Esophagus muscularis mucosa (tissue), 4 donors: ENCODE measurements at regions not wholly inside any gene's neighbourhood (a gene's known extent, or its start where the extent isn't known, plus 50 kb on each side); places are given as distances from the start of the nearest gene placed in this dataset.

Experiments used
- EP300 ChIP-seq: sonication (generic); formaldehyde crosslinking; IDR thresholded peaks from one replicate; pipeline ENCODE4 v1.6.1; 2017; ENCODE audit warnings: antibody characterized with exemption
- POLR2A ChIP-seq: fragments of 450-650 bp; IDR thresholded peaks from one replicate; pipeline ENCODE4 v1.6.1; 2017; ENCODE audit warnings: antibody characterized with exemption, moderate library complexity, mild to moderate bottlenecking, low read depth
- POLR2AphosphoS5 ChIP-seq, 2 donors: sonication (generic); formaldehyde crosslinking; IDR thresholded peaks; one replicate each; pipeline ENCODE4 v1.6.1; 2017; ENCODE audit warnings: antibody characterized with exemption in 2 of 2
- TF ChIP-seq, protein P1 (sequence below), 3 experiments: fragments of 200-600 bp in 2 of 3; fragments of 450-650 bp in 1 of 3; sonication (generic) in 2 of 3; IDR thresholded peaks; one replicate each; pipeline ENCODE4 v1.5.1; 2017 to 2019; ENCODE audit warnings: antibody characterized with exemption in 3 of 3, mild to moderate bottlenecking in 2 of 3, moderate library complexity in 1 of 3

DNA sequence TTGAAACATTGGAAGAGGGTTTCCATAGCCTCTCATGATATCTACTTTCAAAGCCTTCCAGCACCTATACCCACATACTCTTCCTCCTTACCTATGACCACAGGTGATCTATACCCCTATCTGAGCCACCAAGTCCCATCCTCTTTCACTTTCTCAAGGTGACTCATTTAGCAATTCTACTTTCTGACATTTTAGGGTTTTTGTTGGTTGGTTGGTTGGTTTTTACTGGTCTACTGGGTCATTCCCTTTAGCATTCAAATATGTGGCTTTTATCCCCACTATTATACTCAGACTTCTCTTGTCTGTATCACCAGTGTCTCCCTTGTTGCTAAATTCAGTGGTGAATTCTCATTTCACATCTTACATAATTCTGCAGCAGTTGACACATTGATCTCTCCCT, 130.4 kb upstream of the STEAP4 start:
- TF ChIP-seq, protein P1, sequence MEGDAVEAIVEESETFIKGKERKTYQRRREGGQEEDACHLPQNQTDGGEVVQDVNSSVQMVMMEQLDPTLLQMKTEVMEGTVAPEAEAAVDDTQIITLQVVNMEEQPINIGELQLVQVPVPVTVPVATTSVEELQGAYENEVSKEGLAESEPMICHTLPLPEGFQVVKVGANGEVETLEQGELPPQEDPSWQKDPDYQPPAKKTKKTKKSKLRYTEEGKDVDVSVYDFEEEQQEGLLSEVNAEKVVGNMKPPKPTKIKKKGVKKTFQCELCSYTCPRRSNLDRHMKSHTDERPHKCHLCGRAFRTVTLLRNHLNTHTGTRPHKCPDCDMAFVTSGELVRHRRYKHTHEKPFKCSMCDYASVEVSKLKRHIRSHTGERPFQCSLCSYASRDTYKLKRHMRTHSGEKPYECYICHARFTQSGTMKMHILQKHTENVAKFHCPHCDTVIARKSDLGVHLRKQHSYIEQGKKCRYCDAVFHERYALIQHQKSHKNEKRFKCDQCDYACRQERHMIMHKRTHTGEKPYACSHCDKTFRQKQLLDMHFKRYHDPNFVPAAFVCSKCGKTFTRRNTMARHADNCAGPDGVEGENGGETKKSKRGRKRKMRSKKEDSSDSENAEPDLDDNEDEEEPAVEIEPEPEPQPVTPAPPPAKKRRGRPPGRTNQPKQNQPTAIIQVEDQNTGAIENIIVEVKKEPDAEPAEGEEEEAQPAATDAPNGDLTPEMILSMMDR (IDR thresholded peaks at IDR 0.05) = no peak
- TF ChIP-seq POLR2A (no peak), POLR2AphosphoS5 (IDR thresholded peaks at IDR 0.05) (no peak), EP300 (no peak)
